OCI-LY7 (cell line): ENCODE measurements at regions not wholly inside any gene's neighbourhood (a gene's known extent, or its start where the extent isn't known, plus 50 kb on each side); places are given as distances from the start of the nearest gene placed in this dataset.
"Not testable (repeated sequence)": the region's sequence is repeated elsewhere in the genome, so short reads cannot be mapped to it uniquely, and the experiment has no call there.

Source experiments
- BruUV-seq: library from RNA; stranded (reverse); fragments of 400-500 nt; replicated peaks from 2 replicates; lab custom pipeline; 2021; lab: Mats Ljungman, UMichigan
- CTCF ChIA-PET: fragments of 300-600 bp; sonication (Branson Sonifier 250); formaldehyde crosslinking; loops from one replicate; lab custom pipeline; 2022; ENCODE audit warnings: antibody characterized with exemption; ENCODE audit not compliant: unreplicated experiment; lab: Charles Lee
- POLR2A ChIA-PET: fragments of 300-600 bp; sonication (Branson Sonifier 250); formaldehyde crosslinking; loops from one replicate; lab custom pipeline; 2022; ENCODE audit warnings: antibody characterized with exemption; lab: Charles Lee
- DNase-seq: peaks from one replicate; pipeline ENCODE4 v3.0.0-alpha.2; 2015; ENCODE audit warnings: low spot score
- H2AFZ ChIP-seq: fragments of 200-600 bp; sonication (generic), shearing (Covaris generic); 2 replicates; pipeline ENCODE4 v1.6.1; 2014; ENCODE audit warnings: mild to moderate bottlenecking, antibody characterized with exemption, low read length, moderate library complexity
- H3K27ac ChIP-seq: fragments of 200-600 bp; sonication (generic); 2 replicates; pipeline ENCODE4 v1.5.1; 2014; ENCODE audit warnings: mixed run types, low read depth, mild to moderate bottlenecking, moderate library complexity, low read length, inconsistent platforms; ENCODE audit not compliant: poor library complexity, severe bottlenecking
- H3K36me3 ChIP-seq: fragments of 200-600 bp; sonication (generic); 2 replicates; pipeline ENCODE4 v1.6.1; 2014; ENCODE audit warnings: mild to moderate bottlenecking, antibody characterized with exemption, low read length, moderate library complexity, mixed read lengths; ENCODE audit not compliant: insufficient read depth
- H3K4me1 ChIP-seq: fragments of 200-600 bp; sonication (generic); 2 replicates; pipeline ENCODE4 v1.5.1; 2014; ENCODE audit warnings: mild to moderate bottlenecking, low read length; ENCODE audit not compliant: insufficient read depth, poor library complexity, severe bottlenecking
- H3K4me2 ChIP-seq: fragments of 200-600 bp; sonication (generic); 2 replicates; pipeline ENCODE4 v1.6.1; 2014; ENCODE audit warnings: mild to moderate bottlenecking, low read length
- H3K4me3 ChIP-seq: fragments of 200-600 bp; sonication (generic); 2 replicates; pipeline ENCODE4 v1.5.1; 2014; ENCODE audit warnings: mild to moderate bottlenecking, low read depth, low read length; ENCODE audit not compliant: poor library complexity, severe bottlenecking
- H3K79me2 ChIP-seq: fragments of 200-600 bp; sonication (generic); 2 replicates; pipeline ENCODE4 v1.6.1; 2016; ENCODE audit warnings: low read depth, mild to moderate bottlenecking, low read length, moderate library complexity, mixed read lengths; ENCODE audit not compliant: insufficient read depth
- H3K9me2 ChIP-seq: fragments of 200-600 bp; sonication (generic); 2 replicates; pipeline ENCODE4 v1.6.1; 2016; ENCODE audit warnings: mild to moderate bottlenecking, low read length, mixed read lengths; ENCODE audit not compliant: insufficient read depth
- H3K9me3 ChIP-seq: fragments of 200-600 bp; sonication (generic); 2 replicates; pipeline ENCODE4 v1.6.1; 2014; ENCODE audit warnings: mild to moderate bottlenecking, mixed run types, low read length, mixed read lengths
- H4K20me1 ChIP-seq: fragments of 200-600 bp; sonication (generic); 2 replicates; pipeline ENCODE4 v1.6.1; 2014; ENCODE audit warnings: mild to moderate bottlenecking, antibody characterized with exemption, low read length, moderate library complexity, mixed read lengths; ENCODE audit not compliant: insufficient read depth
- EZH2phosphoT487 ChIP-seq: fragments of 200-600 bp; sonication (generic); IDR thresholded peaks from 2 replicates; pipeline ENCODE4 v1.6.1; 2018; ENCODE audit warnings: low read depth, borderline replicate concordance, mild to moderate bottlenecking, mixed run types, antibody characterized with exemption, low read length, moderate library complexity, mixed read lengths
- intact Hi-C: fragments of 100-400 bp; cut with micrococcal nuclease; formaldehyde crosslinking; loops from one replicate; pipeline ENCODE4 v1.10.0; 2022; ENCODE audit not compliant: unreplicated experiment
- TF ChIP-seq, protein P1 (sequence below): fragments of 200-600 bp; sonication (generic); conservative IDR thresholded peaks from 2 replicates; pipeline ENCODE4 v1.5.1; 2014; ENCODE audit warnings: mild to moderate bottlenecking, antibody characterized with exemption, low read length, moderate library complexity, mixed read lengths

GRCh38 chr13:71350886-71351285 is 516.1 kb downstream of the DACH1 start:
- Histone ChIP-seq H3K36me3 (no peaks in the 10 kb centered on the region), H3K79me2 (no peaks in the 10 kb centered on the region), H3K9me3 (no peaks in the 10 kb centered on the region), H3K4me2 (no peak overlapping the region), H3K9me2 (no peaks in the 10 kb centered on the region), H4K20me1 (no peaks in the 10 kb centered on the region), H3K27ac (no peak overlapping the region), H3K4me1 (no peaks in the 10 kb centered on the region), H3K4me3 (no peak overlapping the region), H2AFZ (no peak overlapping the region)
- CTCF ChIA-PET = no interaction called here
- POLR2A ChIA-PET = no interaction called here
- DNase-seq = no peak
- no TSS peak for BruUV-seq
- TF ChIP-seq, protein P1, sequence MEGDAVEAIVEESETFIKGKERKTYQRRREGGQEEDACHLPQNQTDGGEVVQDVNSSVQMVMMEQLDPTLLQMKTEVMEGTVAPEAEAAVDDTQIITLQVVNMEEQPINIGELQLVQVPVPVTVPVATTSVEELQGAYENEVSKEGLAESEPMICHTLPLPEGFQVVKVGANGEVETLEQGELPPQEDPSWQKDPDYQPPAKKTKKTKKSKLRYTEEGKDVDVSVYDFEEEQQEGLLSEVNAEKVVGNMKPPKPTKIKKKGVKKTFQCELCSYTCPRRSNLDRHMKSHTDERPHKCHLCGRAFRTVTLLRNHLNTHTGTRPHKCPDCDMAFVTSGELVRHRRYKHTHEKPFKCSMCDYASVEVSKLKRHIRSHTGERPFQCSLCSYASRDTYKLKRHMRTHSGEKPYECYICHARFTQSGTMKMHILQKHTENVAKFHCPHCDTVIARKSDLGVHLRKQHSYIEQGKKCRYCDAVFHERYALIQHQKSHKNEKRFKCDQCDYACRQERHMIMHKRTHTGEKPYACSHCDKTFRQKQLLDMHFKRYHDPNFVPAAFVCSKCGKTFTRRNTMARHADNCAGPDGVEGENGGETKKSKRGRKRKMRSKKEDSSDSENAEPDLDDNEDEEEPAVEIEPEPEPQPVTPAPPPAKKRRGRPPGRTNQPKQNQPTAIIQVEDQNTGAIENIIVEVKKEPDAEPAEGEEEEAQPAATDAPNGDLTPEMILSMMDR = no peak
- TF ChIP-seq EZH2phosphoT487 = no peak
- intact Hi-C loops = no loop called here

GRCh38 chr13:71345856-71346255 is 521.1 kb downstream of the DACH1 start:
- POLR2A ChIA-PET, H3K9me2 ChIP-seq, H3K36me3 ChIP-seq, H2AFZ ChIP-seq, H3K4me3 ChIP-seq, H3K4me2 ChIP-seq, H3K27ac ChIP-seq, H4K20me1 ChIP-seq, H3K79me2 ChIP-seq, DNase-seq, H3K4me1 ChIP-seq, BruUV-seq, intact Hi-C loops, H3K9me3 ChIP-seq, CTCF ChIA-PET: not testable (repeated sequence)

- Histone ChIP-seq H2AFZ (no peak overlapping the region), H3K9me2 (no peaks in the 10 kb centered on the region), H3K4me2 (no peak overlapping the region), H3K9me3 (no peaks in the 10 kb centered on the region), H3K36me3 (no peaks in the 10 kb centered on the region), H3K4me1 (no peaks in the 10 kb centered on the region), H3K79me2 (no peaks in the 10 kb centered on the region), H4K20me1 (no peaks in the 10 kb centered on the region), H3K27ac (no peak overlapping the region), H3K4me3 (no peak overlapping the region)
- no peak for TF ChIP-seq EZH2phosphoT487
- TF ChIP-seq, protein P1 = no peak
- POLR2A ChIA-PET = no interaction called here
- no TSS peak for BruUV-seq
- CTCF ChIA-PET = no interaction called here
- no peak for DNase-seq
- intact Hi-C loops = no loop called here
Measured at GRCh38 chr13:71339736-71340135, 527.3 kb downstream of the DACH1 start.
